Panc1 (cell line): ENCODE measurements at regions not wholly inside any gene's neighbourhood (a gene's known extent, or its start where the extent isn't known, plus 50 kb on each side); places are given as distances from the start of the nearest gene placed in this dataset.

ENCODE experiments used
- ATAC-seq: fragments of 200-7000 bp; cut with Tn5 transposase; 2 replicates; pipeline ENCODE4 v1.9.1; 2020; ENCODE audit warnings: mild to moderate bottlenecking, moderate library complexity
- BruUV-seq: library from RNA; stranded (reverse); fragments of 400-500 nt; replicated peaks from 2 replicates; lab custom pipeline; 2021; lab: Mats Ljungman, UMichigan
- CTCF ChIA-PET: fragments of 300-600 bp; sonication (Branson Sonifier 250); formaldehyde crosslinking; loops from one replicate; lab custom pipeline; 2022; ENCODE audit warnings: antibody characterized with exemption; lab: Charles Lee
- POLR2A ChIA-PET: fragments of 300-600 bp; sonication (Branson Sonifier 250); formaldehyde crosslinking; loops from one replicate; lab custom pipeline; 2022; ENCODE audit warnings: antibody characterized with exemption; lab: Charles Lee
- DNase-seq: peaks from one replicate; pipeline ENCODE4 v3.0.0-alpha.2; 2010; ENCODE audit warnings: low read depth, low spot score
- H3K27ac ChIP-seq: 2 replicates; pipeline ENCODE4 v1.5.1; 2011; ENCODE audit warnings: mild to moderate bottlenecking, low read length, inconsistent platforms
- H3K27me3 ChIP-seq: fragments of 200-500 bp; sonication (Bioruptor generic); 2 replicates; pipeline ENCODE4 v1.6.0; 2014; ENCODE audit warnings: low read length, inconsistent platforms; ENCODE audit not compliant: control insufficient read depth, insufficient read depth
- H3K36me3 ChIP-seq: fragments of 200-500 bp; sonication (Bioruptor generic); 2 replicates; pipeline ENCODE4 v1.5.1; 2014; ENCODE audit warnings: inconsistent platforms, mild to moderate bottlenecking, low read length, moderate library complexity; ENCODE audit not compliant: control insufficient read depth, insufficient read depth
- H3K4me1 ChIP-seq: 2 replicates; pipeline ENCODE4 v1.5.1; 2011; ENCODE audit warnings: inconsistent platforms, mild to moderate bottlenecking, low read length, moderate library complexity; ENCODE audit not compliant: control insufficient read depth, insufficient read depth
- H3K4me3 ChIP-seq, 2 experiments: 2 replicates each; pipeline ENCODE4 v1.5.1; 2011 to 2012; ENCODE audit warnings: low read depth in 2 of 2, low read length in 2 of 2, mild to moderate bottlenecking in 2 of 2, inconsistent platforms in 1 of 2, moderate library complexity in 1 of 2
- H3K9me3 ChIP-seq: fragments of 200-500 bp; sonication (Bioruptor generic); 2 replicates; pipeline ENCODE4 v1.5.1; 2014; ENCODE audit warnings: low read depth, mild to moderate bottlenecking, inconsistent platforms, low read length, moderate library complexity; ENCODE audit not compliant: control insufficient read depth, insufficient read depth
- CTCF ChIP-seq: fragments of 450-650 bp; IDR thresholded peaks from 2 replicates; pipeline ENCODE4 v1.5.1; 2017; ENCODE audit warnings: mild to moderate bottlenecking
- POLR2AphosphoS5 ChIP-seq: IDR thresholded peaks from 2 replicates; pipeline ENCODE4 v1.6.1; 2012; ENCODE audit warnings: mild to moderate bottlenecking, low read depth, low read length, moderate library complexity
- SIN3A ChIP-seq: IDR thresholded peaks from 2 replicates; pipeline ENCODE4 v1.6.1; 2012; ENCODE audit warnings: low read depth, mild to moderate bottlenecking, low read length, moderate library complexity, borderline replicate concordance; ENCODE audit not compliant: insufficient read depth
- TCF7L2 ChIP-seq: IDR thresholded peaks from 2 replicates; pipeline ENCODE4 v1.6.1; 2011; ENCODE audit warnings: mild to moderate bottlenecking, low read depth, low read length, inconsistent platforms
- in situ Hi-C: cut with HindIII; loops from 2 replicates; pipeline ENCODE4 v1.10.0; 2016; ENCODE audit warnings: low sequenced_read_pairs, low pct_unique_long_range_greater_than_20kb
- intact Hi-C: fragments of 100-400 bp; cut with micrococcal nuclease; formaldehyde crosslinking; loops from one replicate; pipeline ENCODE4 v1.10.0; 2022; ENCODE audit not compliant: unreplicated experiment
- TF ChIP-seq, protein P1 (sequence below), 2 experiments: IDR thresholded peaks; 2 replicates each; pipeline ENCODE4 v1.6.1; 2011 to 2012; ENCODE audit warnings: low read depth in 2 of 2, control low read depth in 1 of 2, low read length in 1 of 2, mild to moderate bottlenecking in 1 of 2, moderate library complexity in 1 of 2; ENCODE audit not compliant: insufficient read depth in 1 of 2

GRCh38 chr12:71230542-71230941 is 72.7 kb upstream of the TSPAN8 start:
- Histone ChIP-seq H3K36me3 (no peaks in the 10 kb centered on the region), H3K4me3 (no peak overlapping the region), H3K27ac (no peak overlapping the region), H3K27me3 (no peaks in the 10 kb centered on the region), H3K9me3 (no peaks in the 10 kb centered on the region), H3K4me1 (no peaks in the 10 kb centered on the region)
- TF ChIP-seq POLR2AphosphoS5: no peak
- TF ChIP-seq CTCF: no peak
- TF ChIP-seq TCF7L2: no peak
- no peak for TF ChIP-seq SIN3A
- TF ChIP-seq, protein P1, sequence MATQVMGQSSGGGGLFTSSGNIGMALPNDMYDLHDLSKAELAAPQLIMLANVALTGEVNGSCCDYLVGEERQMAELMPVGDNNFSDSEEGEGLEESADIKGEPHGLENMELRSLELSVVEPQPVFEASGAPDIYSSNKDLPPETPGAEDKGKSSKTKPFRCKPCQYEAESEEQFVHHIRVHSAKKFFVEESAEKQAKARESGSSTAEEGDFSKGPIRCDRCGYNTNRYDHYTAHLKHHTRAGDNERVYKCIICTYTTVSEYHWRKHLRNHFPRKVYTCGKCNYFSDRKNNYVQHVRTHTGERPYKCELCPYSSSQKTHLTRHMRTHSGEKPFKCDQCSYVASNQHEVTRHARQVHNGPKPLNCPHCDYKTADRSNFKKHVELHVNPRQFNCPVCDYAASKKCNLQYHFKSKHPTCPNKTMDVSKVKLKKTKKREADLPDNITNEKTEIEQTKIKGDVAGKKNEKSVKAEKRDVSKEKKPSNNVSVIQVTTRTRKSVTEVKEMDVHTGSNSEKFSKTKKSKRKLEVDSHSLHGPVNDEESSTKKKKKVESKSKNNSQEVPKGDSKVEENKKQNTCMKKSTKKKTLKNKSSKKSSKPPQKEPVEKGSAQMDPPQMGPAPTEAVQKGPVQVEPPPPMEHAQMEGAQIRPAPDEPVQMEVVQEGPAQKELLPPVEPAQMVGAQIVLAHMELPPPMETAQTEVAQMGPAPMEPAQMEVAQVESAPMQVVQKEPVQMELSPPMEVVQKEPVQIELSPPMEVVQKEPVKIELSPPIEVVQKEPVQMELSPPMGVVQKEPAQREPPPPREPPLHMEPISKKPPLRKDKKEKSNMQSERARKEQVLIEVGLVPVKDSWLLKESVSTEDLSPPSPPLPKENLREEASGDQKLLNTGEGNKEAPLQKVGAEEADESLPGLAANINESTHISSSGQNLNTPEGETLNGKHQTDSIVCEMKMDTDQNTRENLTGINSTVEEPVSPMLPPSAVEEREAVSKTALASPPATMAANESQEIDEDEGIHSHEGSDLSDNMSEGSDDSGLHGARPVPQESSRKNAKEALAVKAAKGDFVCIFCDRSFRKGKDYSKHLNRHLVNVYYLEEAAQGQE (IDR thresholded peaks at IDR 0.05; ENCODE audit: insufficient read depth in 1 of 2, low read depth in 2 of 2, low read length in 1 of 2): no peak
- ATAC-seq (no peak), DNase-seq (no peak)
- intact Hi-C loops: no loop called here
- BruUV-seq: no TSS peak
- ChIA-PET POLR2A (no interaction called here), CTCF (no interaction called here)
- in situ Hi-C loops: no loop called here

DNA sequence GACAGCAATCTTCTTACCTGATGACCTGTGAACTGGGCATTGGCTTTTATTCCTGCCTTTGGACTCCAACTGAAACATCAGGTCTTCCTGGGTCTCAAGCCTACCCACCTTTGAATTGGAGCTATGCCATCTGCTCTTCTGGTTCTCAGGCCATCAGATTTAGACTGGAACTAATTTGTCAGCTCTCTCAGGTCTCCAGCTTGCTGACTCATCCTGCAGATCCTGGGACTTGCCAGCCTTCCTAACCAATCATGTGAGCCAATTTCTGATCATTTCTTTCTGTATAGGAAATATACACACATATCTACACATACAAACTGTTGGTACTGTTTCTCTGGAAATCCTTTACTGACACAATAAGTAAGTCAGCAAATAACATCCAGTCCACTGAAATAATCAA is 65.3 kb upstream of the TSPAN8 start:
- no peak for TF ChIP-seq CTCF
- no peak for ATAC-seq
- H3K27ac ChIP-seq: no peak overlapping the region
- DNase-seq: no peak
- ChIA-PET POLR2A (no interaction called here), CTCF (no interaction called here)
- no peaks in the 10 kb centered on the region; the same call in 1 of the 2 replicates for H3K4me1 ChIP-seq
- no TSS peak for BruUV-seq
- H3K27me3 ChIP-seq: no peaks in the 10 kb centered on the region
- H3K9me3 ChIP-seq: no peaks in the 10 kb centered on the region
- no peak overlapping the region for H3K4me3 ChIP-seq
- in situ Hi-C loops: no loop called here
- intact Hi-C loops: no loop called here
- no peaks in the 10 kb centered on the region for H3K36me3 ChIP-seq

DNA sequence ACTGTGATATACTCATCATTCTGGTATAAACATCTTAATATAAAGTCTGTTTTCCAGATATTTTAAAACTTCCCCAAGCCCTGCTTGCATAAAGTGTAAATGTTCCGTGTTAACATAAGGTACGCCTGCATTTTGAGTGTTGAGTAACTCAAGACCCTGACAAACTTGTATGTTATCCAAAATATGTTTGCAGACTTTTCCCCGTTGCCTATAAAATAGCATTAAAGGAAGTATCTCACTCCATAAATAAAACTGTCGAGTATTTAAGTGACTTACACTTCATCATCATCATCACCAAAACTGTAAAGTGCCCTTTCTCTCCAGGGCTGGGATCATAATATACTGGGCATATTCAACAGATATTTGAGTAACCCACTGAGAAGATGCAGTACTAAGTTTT is 64.6 kb upstream of the TSPAN8 start:
- in situ Hi-C loops (no loop called here), intact Hi-C loops (no loop called here)
- Histone ChIP-seq H3K4me1 (no peaks in the 10 kb centered on the region; the same call in 1 of the 2 replicates), H3K36me3 (no peaks in the 10 kb centered on the region), H3K27ac (no peak overlapping the region), H3K27me3 (no peaks in the 10 kb centered on the region), H3K4me3 (no peak overlapping the region), H3K9me3 (no peaks in the 10 kb centered on the region)
- no peak for DNase-seq
- TF ChIP-seq POLR2AphosphoS5 (no peak), TCF7L2 (no peak), CTCF (no peak), SIN3A (no peak)
- TF ChIP-seq, protein P1 (IDR thresholded peaks at IDR 0.05; ENCODE audit: insufficient read depth in 1 of 2, low read depth in 2 of 2, low read length in 1 of 2): no peak
- no peak for ATAC-seq
- CTCF ChIA-PET: no interaction called here
- no TSS peak for BruUV-seq
- POLR2A ChIA-PET: no interaction called here
